DND-41 (cell line): ENCODE measurements at regions not wholly inside any gene's neighbourhood (a gene's known extent, or its start where the extent isn't known, plus 50 kb on each side); places are given as distances from the start of the nearest gene placed in this dataset.
A peak's percentile ranks its signal among the peaks of the same experiment; 100 is the strongest.

Source experiments
- ATAC-seq: fragments of 200-7000 bp; cut with Tn5 transposase; 3 replicates; pipeline ENCODE4 v1.9.1; 2021; ENCODE audit warnings: low read depth; ENCODE audit not compliant: insufficient read depth
- DNase-seq: peaks from one replicate; pipeline ENCODE4 v3.0.0-alpha.2; 2020
- H2AFZ ChIP-seq: 2 replicates; pipeline ENCODE4 v1.6.0; 2012; ENCODE audit warnings: low read depth, low read length
- H3K27ac ChIP-seq: 2 replicates; pipeline ENCODE4 v1.5.1; 2012; ENCODE audit warnings: low read length, inconsistent platforms
- H3K27me3 ChIP-seq: fragments of 200-600 bp; sonication (generic); 2 replicates; pipeline ENCODE4 v1.6.0; 2012; ENCODE audit warnings: low read length, mild to moderate bottlenecking, inconsistent platforms; ENCODE audit not compliant: insufficient read depth, poor library complexity
- H3K36me3 ChIP-seq: 2 replicates; pipeline ENCODE4 v1.5.1; 2012; ENCODE audit warnings: low read length, inconsistent platforms; ENCODE audit not compliant: insufficient read depth
- H3K4me1 ChIP-seq: 2 replicates; pipeline ENCODE4 v1.5.1; 2012; ENCODE audit warnings: mild to moderate bottlenecking, low read length; ENCODE audit not compliant: insufficient read depth
- H3K4me2 ChIP-seq: 2 replicates; pipeline ENCODE4 v1.6.0; 2012; ENCODE audit warnings: mild to moderate bottlenecking, moderate library complexity, low read length, inconsistent platforms; ENCODE audit not compliant: insufficient read depth
- H3K4me3 ChIP-seq, 2 experiments: fragments of 200-600 bp in 1 of 2; shearing (Covaris generic) in 1 of 2; 2 replicates each; pipeline ENCODE4 v1.5.1; 2012 to 2016; ENCODE audit warnings: inconsistent platforms in 2 of 2, low read length in 2 of 2, mild to moderate bottlenecking in 2 of 2, low read depth in 1 of 2, moderate library complexity in 1 of 2
- H3K79me2 ChIP-seq: 2 replicates; pipeline ENCODE4 v1.6.0; 2012; ENCODE audit warnings: low read length, inconsistent platforms; ENCODE audit not compliant: insufficient read depth
- H3K9ac ChIP-seq: 2 replicates; pipeline ENCODE4 v1.6.0; 2012; ENCODE audit warnings: low read depth, mild to moderate bottlenecking, inconsistent platforms, low read length, moderate library complexity
- H3K9me3 ChIP-seq: 2 replicates; pipeline ENCODE4 v1.5.1; 2012; ENCODE audit warnings: low read length, moderate library complexity, mild to moderate bottlenecking, inconsistent platforms; ENCODE audit not compliant: insufficient read depth, severe bottlenecking
- H4K20me1 ChIP-seq: 2 replicates; pipeline ENCODE4 v1.6.0; 2012; ENCODE audit warnings: low read length; ENCODE audit not compliant: insufficient read depth
- EZH2 ChIP-seq: IDR thresholded peaks from 3 replicates; pipeline ENCODE4 v1.6.1; 2012; ENCODE audit warnings: borderline replicate concordance, low read depth, mild to moderate bottlenecking, moderate library complexity, low read length, inconsistent platforms; ENCODE audit not compliant: severe bottlenecking
- TF ChIP-seq, protein P1 (sequence below): IDR thresholded peaks from 2 replicates; pipeline ENCODE4 v1.5.1; 2012; ENCODE audit warnings: borderline replicate concordance, low read length, moderate library complexity, mild to moderate bottlenecking; ENCODE audit not compliant: poor library complexity, severe bottlenecking; ENCODE audit errors: extremely low read depth

DNA sequence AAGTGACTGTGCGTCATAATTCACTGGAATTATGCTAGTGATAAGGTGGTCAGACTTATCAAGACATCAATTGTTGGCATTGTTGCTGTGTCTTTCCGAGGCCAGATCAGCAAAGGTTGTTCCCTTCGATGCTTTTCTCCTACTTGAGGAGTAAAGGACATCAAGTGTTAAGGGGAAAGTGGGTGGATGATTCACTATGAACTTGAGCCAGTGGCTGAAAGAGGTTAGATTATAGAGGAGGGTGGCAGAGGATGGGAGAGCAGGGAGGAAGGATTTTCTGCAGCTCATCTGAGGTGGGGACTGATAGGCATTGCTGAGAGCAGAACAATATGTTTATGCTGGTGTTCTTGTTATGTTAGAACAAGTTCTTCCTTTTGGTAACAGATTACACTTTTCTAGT is 131.4 kb upstream of the AGR3 start:
- ATAC-seq (no peak), DNase-seq (no peak)
- TF ChIP-seq, protein P1, sequence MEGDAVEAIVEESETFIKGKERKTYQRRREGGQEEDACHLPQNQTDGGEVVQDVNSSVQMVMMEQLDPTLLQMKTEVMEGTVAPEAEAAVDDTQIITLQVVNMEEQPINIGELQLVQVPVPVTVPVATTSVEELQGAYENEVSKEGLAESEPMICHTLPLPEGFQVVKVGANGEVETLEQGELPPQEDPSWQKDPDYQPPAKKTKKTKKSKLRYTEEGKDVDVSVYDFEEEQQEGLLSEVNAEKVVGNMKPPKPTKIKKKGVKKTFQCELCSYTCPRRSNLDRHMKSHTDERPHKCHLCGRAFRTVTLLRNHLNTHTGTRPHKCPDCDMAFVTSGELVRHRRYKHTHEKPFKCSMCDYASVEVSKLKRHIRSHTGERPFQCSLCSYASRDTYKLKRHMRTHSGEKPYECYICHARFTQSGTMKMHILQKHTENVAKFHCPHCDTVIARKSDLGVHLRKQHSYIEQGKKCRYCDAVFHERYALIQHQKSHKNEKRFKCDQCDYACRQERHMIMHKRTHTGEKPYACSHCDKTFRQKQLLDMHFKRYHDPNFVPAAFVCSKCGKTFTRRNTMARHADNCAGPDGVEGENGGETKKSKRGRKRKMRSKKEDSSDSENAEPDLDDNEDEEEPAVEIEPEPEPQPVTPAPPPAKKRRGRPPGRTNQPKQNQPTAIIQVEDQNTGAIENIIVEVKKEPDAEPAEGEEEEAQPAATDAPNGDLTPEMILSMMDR, result no peak
- no peak for TF ChIP-seq EZH2
- Histone ChIP-seq H4K20me1 (no peaks in the 10 kb centered on the region), H3K4me1 (peaks cover 16% of the 10 kb centered on the region), H3K4me3 (no peak overlapping the region), H3K9ac (no peak overlapping the region), H3K9me3 (no peaks in the 10 kb centered on the region), H3K79me2 (no peaks in the 10 kb centered on the region), H3K27me3 (no peaks in the 10 kb centered on the region), H3K4me2 (no peak overlapping the region), H3K36me3 (no peaks in the 10 kb centered on the region), H3K27ac (no peak overlapping the region), H2AFZ (no peak overlapping the region)

DNA sequence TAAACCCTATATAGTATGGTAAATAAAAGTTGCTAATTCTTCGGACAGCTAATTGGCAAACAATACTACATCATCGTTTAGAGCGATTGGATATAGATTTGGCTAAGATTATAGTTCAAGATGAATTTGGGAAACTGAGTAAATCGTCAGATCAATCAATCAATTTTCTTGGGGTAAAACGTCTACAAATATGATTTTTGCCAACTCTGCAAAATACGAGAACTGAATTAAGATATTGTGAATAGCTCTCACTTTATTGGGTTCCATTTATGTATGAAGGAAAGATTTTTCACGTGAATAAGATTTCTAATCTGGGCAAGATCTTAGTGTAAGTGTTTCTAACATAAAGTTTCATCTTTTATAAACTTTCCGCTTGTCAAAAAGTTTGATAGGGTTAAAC is 132.9 kb upstream of the AGR3 start:
- H3K36me3 ChIP-seq, result no peaks in the 10 kb centered on the region
- H3K27ac ChIP-seq, result no peak overlapping the region
- no peak overlapping the region for H3K4me3 ChIP-seq
- TF ChIP-seq, protein P1, result no peak
- TF ChIP-seq EZH2, result no peak
- H3K27me3 ChIP-seq, result no peaks in the 10 kb centered on the region
- peaks cover 16% of the 10 kb centered on the region for H3K4me1 ChIP-seq
- H3K4me2 ChIP-seq, result no peak overlapping the region
- H3K79me2 ChIP-seq, result no peaks in the 10 kb centered on the region
- H2AFZ ChIP-seq, result no peak overlapping the region
- no peaks in the 10 kb centered on the region for H3K9me3 ChIP-seq
- DNase-seq (no peak), ATAC-seq (no peak)
- H3K9ac ChIP-seq, result no peak overlapping the region
- no peaks in the 10 kb centered on the region for H4K20me1 ChIP-seq

GRCh38 chr7:17015598-17016031 is 133.8 kb upstream of the AGR3 start:
- Histone ChIP-seq H3K79me2 (no peaks in the 10 kb centered on the region), H3K4me2 (no peak overlapping the region), H3K27ac (no peak overlapping the region), H2AFZ (peak overlapping the region; percentile 39; the same call in 1 of the 2 replicates), H3K4me3 (no peak overlapping the region), H3K4me1 (peaks cover 12% of the 10 kb centered on the region), H3K9me3 (no peaks in the 10 kb centered on the region), H3K27me3 (no peaks in the 10 kb centered on the region), H4K20me1 (no peaks in the 10 kb centered on the region), H3K9ac (no peak overlapping the region), H3K36me3 (no peaks in the 10 kb centered on the region)
- TF ChIP-seq, protein P1, result no peak
- TF ChIP-seq EZH2, result no peak
- DNase-seq, result no peak
- ATAC-seq, result 0 out of 3 replicates have a peak, but pooled peaks have one; percentile 41

GRCh38 chr7:17016402-17017010 is 134.7 kb upstream of the AGR3 start:
- Histone ChIP-seq H3K79me2 (no peaks in the 10 kb centered on the region), H3K27ac (peak overlapping the region; percentile 52), H3K4me3 (no peak overlapping the region), H3K4me2 (no peak overlapping the region), H3K9ac (no peak overlapping the region), H3K27me3 (no peaks in the 10 kb centered on the region), H4K20me1 (no peaks in the 10 kb centered on the region), H3K9me3 (no peaks in the 10 kb centered on the region), H3K4me1 (peaks cover 7% of the 10 kb centered on the region), H2AFZ (0 out of 2 replicates have a peak overlapping the region, but pooled peaks have one; percentile 30), H3K36me3 (no peaks in the 10 kb centered on the region)
- DNase-seq (no peak), ATAC-seq (peak; percentile 82)
- no peak for TF ChIP-seq EZH2
